Right lung (tissue), 2 donors: ENCODE measurements at regions not wholly inside any gene's neighbourhood (a gene's known extent, or its start where the extent isn't known, plus 50 kb on each side); places are given as distances from the start of the nearest gene placed in this dataset.
"Not testable (repeated sequence)": the region's sequence is repeated elsewhere in the genome, so short reads cannot be mapped to it uniquely, and the experiment has no call there.

Source experiments
- DNase-seq, 2 donors: peaks; one replicate each; pipeline ENCODE4 v3.0.0-alpha.2; 2013

DNA sequence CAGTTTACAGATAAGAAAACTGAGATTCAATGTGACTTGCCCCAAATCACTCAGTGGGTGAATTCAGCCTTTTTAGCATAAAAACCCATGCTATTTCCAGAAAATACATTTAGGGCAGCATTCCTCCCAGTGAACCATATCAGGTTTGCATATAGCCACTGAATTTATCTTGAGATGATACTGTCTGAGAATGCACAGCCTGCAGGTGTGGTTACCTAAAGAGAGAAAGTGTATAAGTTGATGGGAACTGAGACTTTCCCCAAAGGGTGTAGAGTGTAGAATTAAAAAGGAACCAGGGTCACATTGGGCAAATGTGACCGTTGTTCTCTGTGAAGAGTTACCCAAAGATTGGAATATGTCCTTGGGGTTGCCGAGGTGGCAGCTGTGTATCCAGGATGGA lies 100.0 kb upstream of the PIK3R1 start:
- DNase-seq: no peak

DNA sequence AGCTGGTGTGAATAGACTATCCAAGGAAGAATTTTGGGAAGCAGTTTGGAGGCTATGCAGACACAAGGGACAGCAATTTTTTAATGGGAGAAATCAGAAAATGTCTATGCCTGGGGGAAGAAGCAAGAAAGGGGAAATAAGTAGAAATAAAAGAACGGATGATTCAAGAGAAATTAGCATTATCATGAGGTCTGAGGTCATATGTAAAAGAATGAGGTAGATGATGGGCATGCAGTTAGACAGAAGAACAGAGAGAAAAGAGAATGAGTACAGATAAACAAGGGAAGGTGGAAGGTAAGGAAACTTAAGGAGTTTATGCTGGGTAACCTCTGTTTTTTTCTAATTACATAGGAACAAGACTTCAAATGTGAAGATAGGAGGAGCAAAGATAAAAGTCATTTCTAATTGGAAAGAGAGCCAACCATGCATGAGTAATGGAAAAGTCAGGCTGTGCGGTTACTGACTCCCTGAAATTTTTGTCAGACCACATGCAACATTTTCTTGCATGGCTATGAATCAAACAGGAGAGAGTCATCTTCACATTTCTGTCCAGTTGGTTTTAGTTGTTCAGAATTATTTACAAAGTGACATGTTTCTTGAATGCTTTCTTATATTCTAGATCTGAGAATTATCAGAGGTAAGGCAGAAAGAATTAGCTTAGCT lies 101.0 kb upstream of the PIK3R1 start:
- no peak for DNase-seq

DNA sequence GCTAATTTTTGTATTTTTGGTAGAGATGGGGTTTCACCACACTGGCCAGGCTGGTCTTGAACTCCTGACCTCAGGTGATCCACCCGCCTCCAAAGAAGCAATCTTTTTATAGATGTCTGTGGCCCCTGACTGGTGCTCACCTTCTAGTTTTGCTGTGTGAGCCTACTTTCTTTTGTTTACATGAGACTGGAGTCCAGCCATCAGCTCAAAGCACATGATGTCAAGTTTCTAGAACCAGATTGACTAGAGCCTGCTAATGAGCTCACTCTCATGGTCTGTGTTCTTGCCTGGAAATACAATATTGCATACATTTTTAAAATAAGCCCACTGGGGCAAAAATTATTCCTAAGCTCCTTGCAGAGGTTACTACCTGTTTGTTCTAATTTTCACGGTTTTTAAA lies 102.9 kb upstream of the PIK3R1 start:
- no peak for DNase-seq

DNA sequence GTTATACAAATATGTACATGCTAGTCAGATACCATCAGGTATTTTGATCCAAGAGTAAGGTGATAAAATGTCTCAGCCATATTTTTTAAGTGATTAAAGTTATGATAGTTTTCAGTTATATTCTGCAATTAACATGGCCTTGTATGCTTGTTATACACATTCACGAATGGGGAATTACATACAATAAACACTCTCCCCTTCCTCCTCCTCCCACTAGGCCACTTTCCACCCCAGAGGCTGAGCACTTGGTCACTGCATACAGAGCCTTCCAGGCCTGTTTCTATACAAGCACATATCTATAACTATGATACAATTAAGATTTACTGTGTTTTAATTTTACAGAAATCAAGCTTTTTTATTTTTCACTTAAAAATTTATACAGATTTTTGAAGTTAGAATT lies 104.7 kb upstream of the PIK3R1 start:
- DNase-seq: no peak

DNA sequence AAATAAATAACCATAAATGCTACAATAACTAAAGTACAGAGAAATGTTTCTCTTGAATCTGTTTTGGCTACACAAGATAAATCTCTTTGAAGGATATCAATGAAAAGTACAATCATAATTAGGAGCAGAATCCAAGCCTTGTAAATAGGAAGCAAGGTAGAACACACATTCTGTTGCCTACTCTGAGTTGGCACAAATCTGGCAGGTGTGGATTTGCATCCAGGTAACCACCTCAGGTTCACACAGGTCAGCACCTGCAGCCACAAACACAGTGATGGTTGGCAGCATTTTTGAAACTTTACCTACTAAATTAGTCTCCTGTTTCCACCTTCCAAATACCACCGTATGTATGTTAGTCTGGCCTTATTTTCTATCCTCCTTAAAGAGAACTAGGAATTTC lies 105.3 kb upstream of the PIK3R1 start:
- no peak for DNase-seq

DNA sequence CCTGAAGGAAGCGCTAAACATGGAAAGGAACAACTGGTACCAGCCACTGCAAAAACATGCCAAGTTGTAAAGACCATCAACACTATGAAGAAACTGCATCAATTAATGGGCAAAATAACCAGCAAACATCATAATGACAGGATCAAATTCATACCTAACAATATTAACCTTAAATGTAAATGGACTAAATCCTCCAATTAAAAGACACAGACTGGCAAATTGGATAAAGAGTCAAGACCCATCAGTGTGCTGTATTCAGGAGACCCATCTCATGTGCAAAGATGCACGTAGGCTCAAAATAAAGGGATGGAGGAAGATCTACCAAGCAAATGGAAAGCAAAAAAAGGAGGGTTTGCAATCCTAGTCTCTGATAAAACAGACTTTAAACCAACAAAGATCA lies 111.3 kb upstream of the PIK3R1 start:
- DNase-seq: not testable (repeated sequence)

DNA sequence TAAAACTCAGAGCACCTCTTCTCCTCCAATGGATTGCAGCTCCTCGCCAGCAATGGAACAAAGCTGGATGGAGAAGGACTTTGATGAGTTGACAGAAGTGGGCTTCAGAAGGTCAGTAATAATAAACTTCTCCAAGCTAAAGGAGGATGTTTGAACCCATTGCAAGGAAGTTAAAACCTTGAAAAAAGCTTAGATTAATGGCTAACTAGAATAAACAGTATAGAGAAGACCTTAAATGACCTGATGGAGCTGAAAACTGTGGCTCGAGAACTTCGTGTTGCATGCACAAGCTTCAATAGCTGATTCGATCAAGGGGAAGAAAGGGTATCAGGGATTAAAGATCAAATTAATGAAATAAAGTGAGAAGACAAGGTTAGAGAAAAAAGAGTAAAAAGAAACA lies 112.3 kb upstream of the PIK3R1 start:
- DNase-seq: not testable (repeated sequence)

DNA sequence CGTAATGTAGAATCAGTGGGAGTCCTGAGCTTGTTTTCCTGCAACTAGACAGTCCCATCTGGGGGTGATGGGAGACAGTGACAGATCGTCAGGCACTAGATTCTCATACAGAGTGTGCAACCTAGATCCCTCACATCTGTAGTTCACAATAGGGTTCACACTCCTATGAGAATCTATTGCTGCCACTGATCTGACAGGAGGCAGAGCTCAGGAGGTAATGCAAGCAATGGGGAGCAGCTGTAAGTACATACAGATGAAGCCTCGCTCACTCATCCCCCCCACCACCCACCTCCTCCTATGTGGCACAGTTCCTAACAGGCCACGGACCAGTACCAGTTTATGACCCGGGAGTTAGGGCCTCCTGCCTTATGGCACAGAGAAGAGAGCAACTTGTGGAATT lies 116.2 kb upstream of the PIK3R1 start:
- no peak for DNase-seq

DNA sequence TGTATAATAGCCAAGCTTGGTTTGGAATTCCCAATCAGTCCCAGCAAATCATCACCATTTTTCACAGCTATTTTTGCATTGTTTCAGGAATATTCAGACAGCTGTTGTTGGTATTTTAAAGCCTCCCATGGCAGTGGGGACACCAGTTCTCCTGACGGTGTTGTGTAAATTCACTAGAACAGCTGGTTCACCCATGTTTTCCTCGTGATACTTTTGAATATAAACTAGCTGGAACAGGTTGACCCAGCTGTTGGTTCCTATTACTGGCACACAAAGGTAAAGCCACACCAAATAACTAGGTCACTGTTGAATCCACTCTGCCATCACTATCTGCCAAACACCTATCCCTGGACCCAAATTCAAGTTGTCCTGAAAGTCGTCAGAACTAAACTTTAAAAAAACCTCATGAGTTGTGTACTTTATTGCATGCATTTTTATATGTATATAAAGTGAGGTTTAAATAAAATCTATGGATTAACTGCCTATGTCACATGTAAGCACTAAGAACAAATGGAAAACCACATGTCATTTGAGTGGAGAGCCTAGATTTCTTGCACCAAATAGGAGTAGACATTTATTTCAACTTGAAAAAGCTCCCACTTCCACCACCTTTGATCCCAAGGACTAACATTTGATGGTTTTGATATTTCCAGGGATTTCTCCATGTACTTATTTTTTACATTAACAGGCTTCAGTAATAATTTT lies 121.9 kb upstream of the PIK3R1 start:
- DNase-seq: no peak

DNA sequence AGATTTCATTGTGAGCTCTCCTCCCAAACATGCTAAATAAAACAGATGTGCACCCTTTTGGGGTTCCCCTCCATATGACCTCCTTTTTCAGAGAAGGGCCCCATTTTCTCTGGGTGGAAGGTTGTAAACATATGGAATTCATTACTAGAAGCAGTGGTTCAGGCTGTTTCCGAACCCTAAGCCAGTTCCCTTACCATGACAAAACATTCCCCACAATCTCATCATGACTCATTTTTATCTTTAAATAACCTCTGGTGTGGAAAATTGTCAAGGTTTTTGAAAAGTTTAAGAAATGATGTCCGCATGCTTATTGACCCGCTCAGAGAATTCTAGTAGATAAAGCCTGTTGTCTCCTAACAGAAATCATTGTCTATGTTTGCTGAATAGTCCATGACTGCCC lies 127.3 kb upstream of the PIK3R1 start:
- DNase-seq: no peak

DNA sequence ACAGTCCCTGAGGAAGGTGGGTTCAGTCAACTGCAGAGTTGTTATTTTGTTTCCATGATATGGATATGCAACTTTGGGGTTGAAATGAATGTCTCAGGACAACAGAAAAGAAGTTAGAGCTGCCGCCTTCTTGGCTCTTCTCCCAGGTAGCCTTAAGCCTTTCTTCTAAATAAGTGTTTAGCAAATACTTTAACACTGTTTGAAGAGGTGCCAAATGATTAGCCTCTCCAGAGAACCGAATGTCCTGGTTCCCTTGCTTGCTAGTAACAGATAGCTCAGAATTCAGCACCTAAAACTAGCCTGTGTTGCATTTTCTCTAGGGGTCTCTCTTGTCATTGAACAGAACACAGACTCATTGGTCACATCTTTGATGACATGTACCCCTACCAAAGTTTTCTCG lies 127.7 kb upstream of the PIK3R1 start:
- DNase-seq: no peak

DNA sequence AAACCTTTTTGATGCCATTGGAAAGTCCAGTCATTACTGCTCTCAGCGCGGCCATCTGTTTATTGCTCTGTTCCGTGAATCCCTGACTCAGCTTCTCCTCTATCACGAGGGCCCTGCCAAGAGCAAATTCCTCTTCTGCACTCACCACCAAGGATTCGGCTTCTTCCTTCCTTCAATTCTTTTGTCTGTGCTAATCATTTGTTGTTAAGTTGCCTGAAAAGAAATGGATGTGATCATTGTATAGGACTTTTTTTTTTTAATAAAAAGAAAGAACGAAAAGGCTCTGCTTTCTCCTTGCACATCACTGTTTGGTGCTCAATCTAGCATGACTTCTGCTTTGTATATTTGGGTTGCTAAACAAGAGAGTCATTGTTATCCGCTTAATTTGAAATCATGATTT lies 128.7 kb upstream of the PIK3R1 start:
- DNase-seq: no peak

DNA sequence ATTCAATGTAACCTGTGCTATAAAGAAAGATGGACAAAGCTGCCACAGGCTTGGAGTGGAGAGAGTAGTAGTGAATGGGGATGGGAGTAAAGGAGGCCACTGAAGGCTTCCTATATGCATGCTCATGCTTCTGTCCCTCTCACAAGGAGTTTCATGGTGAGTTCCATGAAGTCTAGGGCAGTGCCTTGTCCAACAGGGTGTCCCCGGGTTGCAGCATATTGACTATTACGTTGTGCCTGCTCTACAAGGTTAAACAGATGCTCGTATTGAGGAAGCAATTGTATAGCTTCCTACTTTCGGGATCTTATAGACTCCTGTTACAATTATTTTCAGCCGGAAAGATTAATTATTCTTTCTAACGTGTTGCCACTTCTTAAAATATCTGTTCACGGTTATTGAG lies 129.1 kb upstream of the PIK3R1 start:
- no peak for DNase-seq

DNA sequence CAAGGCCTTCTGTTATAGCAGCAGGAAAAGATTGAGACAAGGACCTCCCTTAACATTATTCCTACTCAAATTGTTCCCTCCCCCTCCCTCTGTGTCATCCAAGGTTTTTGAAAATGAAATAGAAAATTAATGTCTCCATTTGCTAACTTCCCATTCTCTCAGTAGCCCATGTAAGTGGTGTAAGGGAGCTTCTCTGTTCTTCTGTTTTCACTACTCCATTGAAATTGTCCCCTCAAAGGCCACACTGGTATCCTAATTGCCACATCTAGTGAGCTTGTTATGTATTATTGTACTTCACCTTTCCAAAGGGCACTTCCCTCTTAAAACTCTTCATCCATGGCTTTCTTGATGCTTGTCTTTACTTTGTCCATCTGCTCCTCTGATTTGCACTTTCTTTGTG lies 131.2 kb upstream of the PIK3R1 start:
- no peak for DNase-seq

DNA sequence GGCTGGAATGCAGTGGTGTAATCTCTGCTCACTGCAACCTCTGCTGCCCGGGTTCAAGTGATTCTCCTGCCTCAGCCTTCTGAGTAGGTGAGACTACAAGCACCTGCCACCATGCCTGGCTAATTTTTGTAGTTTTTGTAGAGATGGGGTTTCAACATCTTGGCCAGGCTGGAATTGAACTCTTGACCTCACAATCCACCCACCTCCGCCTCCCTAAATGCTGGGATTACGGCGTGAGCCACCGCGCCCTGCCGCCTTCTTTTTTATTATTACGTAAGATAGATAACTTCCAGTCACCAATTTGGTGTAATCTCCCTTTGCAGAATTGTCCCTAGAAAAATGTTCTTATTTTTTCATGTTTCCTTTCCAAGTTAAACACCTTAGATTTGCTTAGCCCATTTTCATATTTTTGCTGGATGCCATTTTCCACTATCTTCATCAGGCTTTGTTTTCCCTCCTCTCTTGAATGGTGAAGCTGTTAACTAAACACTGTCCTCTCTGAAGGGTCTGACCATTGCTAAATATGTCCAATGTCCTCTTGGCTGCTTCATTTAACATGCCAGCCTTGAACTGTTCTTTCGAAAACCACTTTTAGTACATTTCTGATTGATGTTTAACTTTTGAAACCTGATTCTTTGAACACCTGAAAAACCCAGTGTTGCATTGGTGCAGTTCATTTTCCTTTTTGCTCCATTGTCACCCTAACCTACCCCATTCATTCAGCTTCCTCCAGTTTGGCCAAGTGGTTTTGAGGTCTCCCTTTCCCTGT lies 135.1 kb upstream of the PIK3R1 start:
- DNase-seq: no peak

DNA sequence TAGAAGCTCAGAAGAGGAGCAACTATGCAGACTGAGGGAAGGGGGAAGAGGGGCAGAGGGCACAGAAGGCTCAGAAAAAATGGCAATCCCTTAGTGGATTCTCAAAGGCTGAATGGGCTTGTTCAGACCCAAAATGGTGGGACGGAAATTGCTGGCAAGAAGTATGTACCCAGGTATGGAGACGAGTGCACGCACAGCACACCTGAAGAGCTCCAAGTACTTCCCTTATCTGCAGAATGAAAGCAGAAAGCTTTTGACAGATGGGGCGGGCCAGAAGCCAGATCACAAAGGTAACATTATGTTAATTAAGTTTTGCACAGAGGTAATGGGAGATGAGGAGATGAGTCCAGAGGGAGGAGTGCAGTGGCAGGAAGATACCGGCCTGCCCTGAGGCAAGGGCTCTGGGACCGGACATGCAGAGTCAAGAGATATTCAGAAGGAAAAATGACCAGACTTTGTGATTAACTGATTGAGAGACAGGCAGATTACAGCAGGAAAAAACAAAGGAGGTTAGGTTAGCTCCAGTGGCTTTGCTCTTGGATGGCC lies 138.1 kb upstream of the PIK3R1 start:
- no peak for DNase-seq

DNA sequence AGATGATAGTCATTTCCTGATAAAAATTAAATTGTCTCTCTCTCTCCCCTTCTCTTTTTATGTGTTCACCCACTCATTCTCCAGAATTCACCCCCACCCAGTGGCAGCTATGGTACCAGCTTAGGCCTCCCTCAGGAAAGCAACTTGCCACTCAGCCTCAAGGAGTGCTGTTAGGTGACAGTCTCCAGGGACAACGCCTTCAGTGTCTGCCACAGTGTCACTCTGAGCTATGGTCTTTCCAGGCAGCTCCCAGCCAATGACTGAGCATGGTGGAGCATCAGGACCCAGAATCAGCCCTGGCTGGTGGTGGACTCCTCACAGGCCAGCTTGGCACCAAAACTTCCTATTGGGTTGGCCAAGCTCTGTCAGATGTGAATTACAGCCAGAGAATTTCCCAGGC lies 140.9 kb upstream of the PIK3R1 start:
- no peak for DNase-seq

DNA sequence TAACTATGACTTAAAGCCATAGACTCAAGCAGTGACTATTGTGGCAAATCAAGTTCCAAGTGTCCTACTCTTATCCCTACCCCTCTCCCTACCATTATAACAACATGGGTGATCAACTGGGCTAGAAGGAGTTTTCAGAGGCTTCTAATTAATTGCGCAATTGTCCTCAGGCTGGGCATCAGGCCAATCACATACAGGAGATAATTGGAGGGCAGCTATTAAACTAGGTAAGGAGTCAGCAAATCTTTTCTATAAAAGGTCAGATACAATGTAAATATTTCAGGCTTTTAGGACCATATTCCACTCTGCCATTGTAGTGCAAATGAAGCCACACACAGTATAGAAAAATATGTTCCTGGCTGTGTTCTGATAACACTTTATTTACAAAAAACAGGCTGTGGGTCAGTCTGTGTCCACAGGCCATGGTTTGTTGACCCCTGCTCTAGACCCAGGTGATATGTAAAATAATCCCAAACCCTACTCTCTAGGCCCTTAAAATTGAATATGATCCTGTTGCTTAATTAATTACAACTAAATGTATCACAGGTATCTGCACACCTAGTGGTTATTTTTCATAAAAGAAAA lies 141.4 kb upstream of the PIK3R1 start:
- no peak for DNase-seq

DNA sequence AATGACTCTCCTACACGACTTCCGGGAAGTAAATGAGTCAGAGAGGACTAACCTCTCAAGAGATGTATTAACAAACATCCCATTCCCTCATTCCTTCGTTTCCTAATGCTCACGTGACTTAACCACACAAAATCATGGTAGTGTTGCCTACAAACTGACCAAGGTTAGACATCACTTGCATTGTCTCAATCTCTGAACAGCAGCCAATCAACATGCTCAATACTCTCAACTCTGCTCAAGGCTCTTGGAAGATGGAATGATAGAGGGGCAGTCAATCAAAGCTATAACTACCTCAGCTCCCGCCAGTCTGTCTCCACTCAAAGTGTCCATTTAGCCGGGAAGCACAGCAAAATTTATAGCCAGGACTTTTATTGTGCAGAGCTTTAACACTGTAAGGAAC lies 143.8 kb upstream of the PIK3R1 start:
- no peak for DNase-seq

DNA sequence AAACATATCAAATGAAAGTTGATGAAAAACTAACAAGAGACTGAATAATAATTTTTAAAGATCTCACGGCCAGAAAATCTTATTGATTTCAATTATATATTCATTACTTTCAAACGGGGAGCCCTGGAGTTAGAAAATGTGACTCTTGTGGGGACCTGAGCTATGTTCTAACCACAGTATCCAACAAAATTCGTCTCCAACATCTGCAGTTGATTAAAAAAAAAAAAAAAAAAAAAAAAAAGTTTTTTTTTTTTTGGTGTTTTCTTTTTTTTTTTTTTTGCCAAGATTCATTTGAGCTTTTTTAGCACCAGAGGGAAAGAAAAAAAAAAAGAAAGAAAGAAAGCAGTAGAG lies 144.3 kb upstream of the PIK3R1 start:
- no peak for DNase-seq

DNA sequence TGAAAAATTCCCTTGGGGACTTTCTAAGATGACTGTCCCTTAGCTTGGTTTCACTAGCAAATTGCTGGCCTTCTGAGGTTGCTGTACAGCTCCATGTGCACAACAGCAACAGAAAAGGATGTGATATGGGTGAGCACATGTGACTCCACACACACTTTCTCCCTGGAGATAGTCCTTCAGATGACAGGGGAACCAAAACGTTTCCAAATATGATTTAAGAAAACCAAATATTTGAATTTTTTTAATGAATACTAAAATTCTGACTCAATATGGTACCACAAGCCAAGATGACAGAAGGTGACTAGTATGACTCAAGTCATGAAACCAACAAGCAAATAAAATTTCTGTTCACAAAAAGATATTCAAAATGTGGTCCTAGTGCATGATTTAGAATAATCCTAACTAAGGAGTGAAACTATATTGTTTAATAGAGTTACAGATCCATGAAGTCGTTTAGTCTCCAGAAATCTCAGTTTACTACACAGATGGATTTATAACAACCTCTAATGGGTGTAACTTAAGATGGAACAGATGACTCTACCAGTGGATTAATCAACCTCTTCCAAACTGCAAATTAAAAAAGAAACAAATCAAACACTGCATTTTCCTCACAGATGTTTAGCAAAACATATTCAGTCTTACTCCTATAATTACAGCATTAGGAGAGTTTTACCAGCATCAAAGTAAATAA lies 144.8 kb upstream of the PIK3R1 start:
- no peak for DNase-seq
